Loucy (cell line): ENCODE measurements at regions not wholly inside any gene's neighbourhood (a gene's known extent, or its start where the extent isn't known, plus 50 kb on each side); places are given as distances from the start of the nearest gene placed in this dataset.

Experiments
- H2AFZ ChIP-seq: fragments of 200-600 bp; sonication (generic); 2 replicates; pipeline ENCODE4 v1.6.0; 2016; ENCODE audit warnings: antibody characterized with exemption, mild to moderate bottlenecking, low read length, moderate library complexity
- H3F3A ChIP-seq: fragments of 200-600 bp; 2 replicates; pipeline ENCODE4 v1.6.0; 2016; ENCODE audit warnings: antibody characterized with exemption, low read depth, mild to moderate bottlenecking
- H3K27me3 ChIP-seq: fragments of 200-600 bp; sonication (generic); 2 replicates; pipeline ENCODE4 v1.6.1; 2014; ENCODE audit warnings: low read length, mild to moderate bottlenecking; ENCODE audit not compliant: insufficient read depth, poor library complexity, severe bottlenecking
- H3K36me3 ChIP-seq: fragments of 200-600 bp; sonication (generic); 2 replicates; pipeline ENCODE4 v1.6.1; 2016; ENCODE audit warnings: low read length; ENCODE audit not compliant: insufficient read depth
- H3K4me1 ChIP-seq: fragments of 200-600 bp; sonication (generic); 2 replicates; pipeline ENCODE4 v1.5.1; 2014; ENCODE audit warnings: low read length, mild to moderate bottlenecking; ENCODE audit not compliant: insufficient read depth, poor library complexity, severe bottlenecking
- H3K4me2 ChIP-seq: fragments of 200-600 bp; sonication (generic); 2 replicates; pipeline ENCODE4 v1.6.0; 2014; ENCODE audit warnings: antibody characterized with exemption, low read length, low read depth, mild to moderate bottlenecking; ENCODE audit not compliant: poor library complexity, severe bottlenecking
- H3K4me3 ChIP-seq: fragments of 200-600 bp; sonication (generic); 2 replicates; pipeline ENCODE4 v1.5.1; 2014; ENCODE audit warnings: low read length, mild to moderate bottlenecking, mixed read lengths; ENCODE audit not compliant: poor library complexity, severe bottlenecking
- H3K79me2 ChIP-seq: fragments of 200-600 bp; sonication (generic); 2 replicates; pipeline ENCODE4 v1.6.1; 2014; ENCODE audit warnings: low read length; ENCODE audit not compliant: insufficient read depth
- H3K9ac ChIP-seq: fragments of 200-600 bp; sonication (generic); 2 replicates; pipeline ENCODE4 v1.6.0; 2014; ENCODE audit warnings: mild to moderate bottlenecking, low read depth, low read length, moderate library complexity; ENCODE audit not compliant: poor library complexity, severe bottlenecking
- H3K9me2 ChIP-seq: fragments of 200-600 bp; sonication (generic); replicated peaks from 2 replicates; pipeline ENCODE4 v1.6.1; 2016; ENCODE audit warnings: low read depth, low read length, mixed read lengths
- H3K9me3 ChIP-seq: fragments of 200-600 bp; sonication (generic); 2 replicates; pipeline ENCODE4 v1.6.1; 2014; ENCODE audit warnings: mild to moderate bottlenecking, antibody characterized with exemption, low read length, low read depth; ENCODE audit not compliant: insufficient read depth
- H4K20me1 ChIP-seq: fragments of 200-600 bp; sonication (generic); 2 replicates; pipeline ENCODE4 v1.6.0; 2014; ENCODE audit warnings: antibody characterized with exemption, low read length, mild to moderate bottlenecking; ENCODE audit not compliant: insufficient read depth, poor library complexity, severe bottlenecking
- EZH2phosphoT487 ChIP-seq: fragments of 200-600 bp; IDR thresholded peaks from 2 replicates; pipeline ENCODE4 v1.6.1; 2018; ENCODE audit warnings: antibody characterized with exemption, mild to moderate bottlenecking, moderate library complexity, borderline replicate concordance
- TF ChIP-seq, protein P1 (sequence below): fragments of 200-600 bp; sonication (generic); conservative IDR thresholded peaks from 2 replicates; pipeline ENCODE4 v1.5.1; 2014; ENCODE audit warnings: mild to moderate bottlenecking, antibody characterized with exemption, low read length

GRCh38 chr1:79177844-79178243 is 171.3 kb upstream of the ADGRL4 start:
- Histone ChIP-seq H3K4me2 (no peak overlapping the region), H3F3A (no peaks in the 10 kb centered on the region), H3K79me2 (no peaks in the 10 kb centered on the region), H3K9ac (no peak overlapping the region), H3K36me3 (no peaks in the 10 kb centered on the region), H4K20me1 (no peaks in the 10 kb centered on the region), H3K9me3 (no peaks in the 10 kb centered on the region), H3K4me1 (no peaks in the 10 kb centered on the region), H3K27me3 (no peaks in the 10 kb centered on the region), H3K4me3 (no peak overlapping the region), H2AFZ (no peak overlapping the region), H3K9me2 (no peaks in the 10 kb centered on the region)
- TF ChIP-seq EZH2phosphoT487: no peak
- TF ChIP-seq, protein P1, sequence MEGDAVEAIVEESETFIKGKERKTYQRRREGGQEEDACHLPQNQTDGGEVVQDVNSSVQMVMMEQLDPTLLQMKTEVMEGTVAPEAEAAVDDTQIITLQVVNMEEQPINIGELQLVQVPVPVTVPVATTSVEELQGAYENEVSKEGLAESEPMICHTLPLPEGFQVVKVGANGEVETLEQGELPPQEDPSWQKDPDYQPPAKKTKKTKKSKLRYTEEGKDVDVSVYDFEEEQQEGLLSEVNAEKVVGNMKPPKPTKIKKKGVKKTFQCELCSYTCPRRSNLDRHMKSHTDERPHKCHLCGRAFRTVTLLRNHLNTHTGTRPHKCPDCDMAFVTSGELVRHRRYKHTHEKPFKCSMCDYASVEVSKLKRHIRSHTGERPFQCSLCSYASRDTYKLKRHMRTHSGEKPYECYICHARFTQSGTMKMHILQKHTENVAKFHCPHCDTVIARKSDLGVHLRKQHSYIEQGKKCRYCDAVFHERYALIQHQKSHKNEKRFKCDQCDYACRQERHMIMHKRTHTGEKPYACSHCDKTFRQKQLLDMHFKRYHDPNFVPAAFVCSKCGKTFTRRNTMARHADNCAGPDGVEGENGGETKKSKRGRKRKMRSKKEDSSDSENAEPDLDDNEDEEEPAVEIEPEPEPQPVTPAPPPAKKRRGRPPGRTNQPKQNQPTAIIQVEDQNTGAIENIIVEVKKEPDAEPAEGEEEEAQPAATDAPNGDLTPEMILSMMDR: no peak

DNA sequence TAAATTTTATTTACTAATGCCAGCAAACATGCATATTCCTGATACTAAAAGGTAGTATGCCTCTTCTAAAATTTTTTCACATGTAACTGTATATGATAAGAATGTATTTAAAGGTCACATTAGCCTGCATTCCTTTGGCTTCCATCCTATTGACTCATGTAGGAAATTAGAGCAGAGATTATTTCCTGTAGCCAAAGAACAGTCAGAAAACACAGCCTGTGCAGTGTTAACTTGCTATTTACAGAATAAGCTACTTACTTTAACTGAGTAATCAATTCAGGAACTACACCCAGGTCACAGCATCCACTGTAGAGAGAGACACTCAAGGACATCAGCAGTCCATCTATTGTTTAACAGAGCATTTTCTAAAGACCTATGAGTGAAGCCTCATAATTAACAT is 154.5 kb upstream of the ADGRL4 start:
- H2AFZ ChIP-seq: no peak overlapping the region
- TF ChIP-seq EZH2phosphoT487: no peak
- TF ChIP-seq, protein P1: no peak
- H3K4me3 ChIP-seq: no peak overlapping the region
- H3F3A ChIP-seq: no peaks in the 10 kb centered on the region
- H3K36me3 ChIP-seq: no peaks in the 10 kb centered on the region
- H3K4me1 ChIP-seq: no peaks in the 10 kb centered on the region
- H3K9me2 ChIP-seq: no peaks in the 10 kb centered on the region
- H3K9ac ChIP-seq: no peak overlapping the region
- no peaks in the 10 kb centered on the region for H4K20me1 ChIP-seq
- no peak overlapping the region for H3K4me2 ChIP-seq
- H3K79me2 ChIP-seq: no peaks in the 10 kb centered on the region
- H3K9me3 ChIP-seq: no peaks in the 10 kb centered on the region
- no peaks in the 10 kb centered on the region for H3K27me3 ChIP-seq

- Histone ChIP-seq H3K9ac (no peak overlapping the region), H3F3A (no peaks in the 10 kb centered on the region), H3K4me3 (no peak overlapping the region), H3K79me2 (no peaks in the 10 kb centered on the region), H3K9me2 (no peaks in the 10 kb centered on the region), H3K27me3 (no peaks in the 10 kb centered on the region), H3K4me2 (no peak overlapping the region), H3K4me1 (no peaks in the 10 kb centered on the region), H2AFZ (no peak overlapping the region), H3K36me3 (no peaks in the 10 kb centered on the region), H4K20me1 (no peaks in the 10 kb centered on the region), H3K9me3 (no peaks in the 10 kb centered on the region)
- TF ChIP-seq, protein P1: no peak
- TF ChIP-seq EZH2phosphoT487: no peak
Observed at GRCh38 chr1:79155991-79156390, 149.5 kb upstream of the ADGRL4 start.
